HCT116 (cell line): ENCODE measurements at regions not wholly inside any gene's neighbourhood (a gene's known extent, or its start where the extent isn't known, plus 50 kb on each side); places are given as distances from the start of the nearest gene placed in this dataset.

ENCODE experiments used
- EZH2 ChIP-seq: fragments of 200-600 bp; sonication (generic); IDR thresholded peaks from 2 replicates; pipeline ENCODE4 v1.6.1; 2017; ENCODE audit warnings: antibody characterized with exemption, mixed run types
- POLR2A ChIP-seq: IDR thresholded peaks from 2 replicates; pipeline ENCODE4 v1.7.0; 2011; ENCODE audit warnings: borderline replicate concordance; ENCODE audit not compliant: insufficient read depth, insufficient read length; ENCODE audit errors: extremely low read depth
- POLR2AphosphoS5 ChIP-seq: IDR thresholded peaks from 2 replicates; pipeline ENCODE4 v1.6.1; 2011; ENCODE audit warnings: mild to moderate bottlenecking, low read depth, low read length, moderate library complexity
- SIN3A ChIP-seq: IDR thresholded peaks from 2 replicates; pipeline ENCODE4 v1.6.1; 2012; ENCODE audit warnings: low read depth
- SP1 ChIP-seq: IDR thresholded peaks from 2 replicates; pipeline ENCODE4 v1.6.1; 2012; ENCODE audit warnings: low read depth
- SRF ChIP-seq: IDR thresholded peaks from 2 replicates; pipeline ENCODE4 v1.6.1; 2012; ENCODE audit warnings: low read depth
- TF ChIP-seq, protein P1 (sequence below), 3 experiments: fragments of 200-600 bp in 1 of 3; sonication (generic) in 1 of 3; IDR thresholded peaks in 2 of 3; conservative IDR thresholded peaks in 1 of 3; 2 replicates each; pipeline ENCODE4 v1.5.1; 2012 to 2017; ENCODE audit warnings: low read depth in 2 of 3, low read length in 2 of 3, antibody characterized with exemption in 1 of 3, borderline replicate concordance in 1 of 3, control low read depth in 1 of 3, mild to moderate bottlenecking in 1 of 3, mixed read lengths in 1 of 3, mixed run types in 1 of 3, moderate library complexity in 1 of 3; ENCODE audit not compliant: insufficient read depth in 1 of 3
- TF ChIP-seq, protein P2 (sequence below): IDR thresholded peaks from 2 replicates; pipeline ENCODE4 v1.6.1; 2012; ENCODE audit warnings: low read depth

DNA sequence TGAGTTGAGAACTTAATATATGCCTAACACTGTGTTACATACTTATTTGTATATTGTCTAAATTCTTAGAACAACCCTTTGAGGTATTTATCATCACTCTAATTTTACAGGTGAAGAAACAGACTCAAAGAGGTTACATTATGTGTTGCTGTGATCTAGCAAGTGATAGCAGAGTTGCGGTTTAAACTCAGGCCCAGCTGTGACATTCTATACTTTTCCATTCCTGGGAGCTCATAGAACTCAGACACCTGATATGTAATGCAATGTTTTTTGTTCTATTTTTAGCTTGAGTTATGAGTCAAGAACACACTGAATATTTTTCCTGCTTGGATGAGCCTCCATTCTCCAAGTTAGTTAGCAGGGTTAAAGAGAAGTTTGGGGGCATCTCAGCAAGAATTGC, 449.7 kb upstream of the DDI1 start:
- TF ChIP-seq SIN3A (no peak), POLR2AphosphoS5 (no peak), SP1 (no peak), EZH2 (no peak), POLR2A (no peak), SRF (no peak)
- TF ChIP-seq, protein P1, sequence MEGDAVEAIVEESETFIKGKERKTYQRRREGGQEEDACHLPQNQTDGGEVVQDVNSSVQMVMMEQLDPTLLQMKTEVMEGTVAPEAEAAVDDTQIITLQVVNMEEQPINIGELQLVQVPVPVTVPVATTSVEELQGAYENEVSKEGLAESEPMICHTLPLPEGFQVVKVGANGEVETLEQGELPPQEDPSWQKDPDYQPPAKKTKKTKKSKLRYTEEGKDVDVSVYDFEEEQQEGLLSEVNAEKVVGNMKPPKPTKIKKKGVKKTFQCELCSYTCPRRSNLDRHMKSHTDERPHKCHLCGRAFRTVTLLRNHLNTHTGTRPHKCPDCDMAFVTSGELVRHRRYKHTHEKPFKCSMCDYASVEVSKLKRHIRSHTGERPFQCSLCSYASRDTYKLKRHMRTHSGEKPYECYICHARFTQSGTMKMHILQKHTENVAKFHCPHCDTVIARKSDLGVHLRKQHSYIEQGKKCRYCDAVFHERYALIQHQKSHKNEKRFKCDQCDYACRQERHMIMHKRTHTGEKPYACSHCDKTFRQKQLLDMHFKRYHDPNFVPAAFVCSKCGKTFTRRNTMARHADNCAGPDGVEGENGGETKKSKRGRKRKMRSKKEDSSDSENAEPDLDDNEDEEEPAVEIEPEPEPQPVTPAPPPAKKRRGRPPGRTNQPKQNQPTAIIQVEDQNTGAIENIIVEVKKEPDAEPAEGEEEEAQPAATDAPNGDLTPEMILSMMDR (IDR thresholded peaks at IDR 0.05 in 2 of 3, conservative IDR thresholded peaks at IDR 0.05 in 1 of 3; ENCODE audit: borderline replicate concordance in 1 of 3, insufficient read depth in 1 of 3, low read depth in 2 of 3, low read length in 2 of 3), result no peak
- TF ChIP-seq, protein P2, sequence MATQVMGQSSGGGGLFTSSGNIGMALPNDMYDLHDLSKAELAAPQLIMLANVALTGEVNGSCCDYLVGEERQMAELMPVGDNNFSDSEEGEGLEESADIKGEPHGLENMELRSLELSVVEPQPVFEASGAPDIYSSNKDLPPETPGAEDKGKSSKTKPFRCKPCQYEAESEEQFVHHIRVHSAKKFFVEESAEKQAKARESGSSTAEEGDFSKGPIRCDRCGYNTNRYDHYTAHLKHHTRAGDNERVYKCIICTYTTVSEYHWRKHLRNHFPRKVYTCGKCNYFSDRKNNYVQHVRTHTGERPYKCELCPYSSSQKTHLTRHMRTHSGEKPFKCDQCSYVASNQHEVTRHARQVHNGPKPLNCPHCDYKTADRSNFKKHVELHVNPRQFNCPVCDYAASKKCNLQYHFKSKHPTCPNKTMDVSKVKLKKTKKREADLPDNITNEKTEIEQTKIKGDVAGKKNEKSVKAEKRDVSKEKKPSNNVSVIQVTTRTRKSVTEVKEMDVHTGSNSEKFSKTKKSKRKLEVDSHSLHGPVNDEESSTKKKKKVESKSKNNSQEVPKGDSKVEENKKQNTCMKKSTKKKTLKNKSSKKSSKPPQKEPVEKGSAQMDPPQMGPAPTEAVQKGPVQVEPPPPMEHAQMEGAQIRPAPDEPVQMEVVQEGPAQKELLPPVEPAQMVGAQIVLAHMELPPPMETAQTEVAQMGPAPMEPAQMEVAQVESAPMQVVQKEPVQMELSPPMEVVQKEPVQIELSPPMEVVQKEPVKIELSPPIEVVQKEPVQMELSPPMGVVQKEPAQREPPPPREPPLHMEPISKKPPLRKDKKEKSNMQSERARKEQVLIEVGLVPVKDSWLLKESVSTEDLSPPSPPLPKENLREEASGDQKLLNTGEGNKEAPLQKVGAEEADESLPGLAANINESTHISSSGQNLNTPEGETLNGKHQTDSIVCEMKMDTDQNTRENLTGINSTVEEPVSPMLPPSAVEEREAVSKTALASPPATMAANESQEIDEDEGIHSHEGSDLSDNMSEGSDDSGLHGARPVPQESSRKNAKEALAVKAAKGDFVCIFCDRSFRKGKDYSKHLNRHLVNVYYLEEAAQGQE, result no peak
